Fibroblast of skin of left biceps (primary cell): ENCODE measurements at regions not wholly inside any gene's neighbourhood (a gene's known extent, or its start where the extent isn't known, plus 50 kb on each side); places are given as distances from the start of the nearest gene placed in this dataset.
"Not testable (repeated sequence)": the region's sequence is repeated elsewhere in the genome, so short reads cannot be mapped to it uniquely, and the experiment has no call there.

Experiments
- DNase-seq, 2 experiments: peaks; one replicate each; pipeline ENCODE4 v3.0.0-alpha.2; 2013; ENCODE audit warnings: low read depth in 2 of 2

- no peak for DNase-seq
These were observed 165.9 kb upstream of the CREB1 start for GRCh38 chr2:207363761-207364290.

DNA sequence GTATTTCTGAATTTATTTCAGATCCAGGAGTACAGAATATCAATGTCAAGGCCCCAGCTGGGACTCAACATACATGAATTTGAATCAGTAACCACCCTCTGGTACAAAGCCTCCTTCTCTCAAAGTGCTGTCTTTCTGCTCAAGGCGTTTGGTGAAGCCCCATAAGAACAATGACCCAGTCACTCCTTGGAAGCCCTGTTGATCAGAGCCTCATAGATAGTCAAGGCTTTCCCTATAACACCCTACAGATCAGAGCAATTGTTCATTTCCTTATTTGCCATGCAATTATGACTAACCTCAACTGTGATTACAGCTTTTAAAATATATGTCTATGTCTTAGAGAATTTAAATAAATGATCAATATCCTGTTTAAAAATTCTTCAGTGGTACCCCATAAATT, 159.1 kb upstream of the CREB1 start:
- DNase-seq: no peak

DNA sequence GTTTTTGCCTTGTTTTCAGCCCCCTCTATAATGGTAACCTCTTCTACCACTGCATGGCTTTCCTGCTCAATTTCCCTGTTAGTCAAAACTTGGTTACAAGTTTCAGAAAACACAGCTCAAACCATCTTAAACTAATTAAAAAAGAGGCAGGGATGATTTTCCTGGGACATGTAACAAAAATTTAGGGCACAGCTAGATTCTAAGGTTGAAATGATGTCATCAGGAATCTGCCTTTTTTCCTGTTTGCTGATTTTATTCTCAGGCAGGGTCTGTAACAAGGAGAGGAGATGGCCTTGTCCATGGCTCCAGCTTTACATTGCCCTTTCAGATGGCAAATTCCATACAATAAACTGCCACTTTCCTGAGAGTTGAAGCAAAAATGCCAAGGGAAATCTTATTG, 157.9 kb upstream of the CREB1 start:
- no peak for DNase-seq

- DNase-seq: no peak
These were observed 157.3 kb upstream of the CREB1 start for GRCh38 chr2:207372483-207372882.

DNA sequence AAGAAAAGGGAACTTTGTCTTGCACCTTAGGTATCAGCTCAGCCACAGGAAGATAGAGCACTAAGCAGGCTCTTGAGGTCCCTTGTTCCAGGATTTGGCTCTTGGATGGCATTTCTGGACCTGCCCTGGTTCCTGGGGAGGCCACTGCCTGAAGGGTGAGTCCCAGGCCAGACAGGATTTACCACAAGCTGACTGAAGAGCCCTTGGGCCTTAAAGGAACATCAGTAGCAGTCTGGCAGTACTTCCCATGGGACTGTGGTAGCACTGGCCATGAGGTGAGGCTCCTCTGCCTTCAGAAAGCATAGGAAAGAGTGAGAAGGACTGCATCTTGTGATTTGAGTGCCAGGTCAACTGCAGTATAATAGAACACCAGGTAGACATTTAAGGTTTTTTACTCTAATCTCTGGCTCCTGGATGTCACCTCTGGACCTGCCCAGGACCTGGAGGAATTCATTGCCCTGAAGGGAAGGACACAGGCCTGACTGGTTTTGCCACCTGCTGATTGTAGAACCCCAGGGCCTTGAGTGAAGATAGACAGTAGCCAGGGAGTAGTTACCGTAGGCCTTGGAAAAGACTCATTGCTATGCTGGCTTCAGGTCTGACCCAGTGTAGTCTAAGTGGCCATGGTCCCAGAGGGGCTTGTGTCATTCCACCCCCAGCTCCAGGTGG, 154.4 kb upstream of the CREB1 start:
- DNase-seq: no peak

- DNase-seq: not testable (repeated sequence)
These were observed 151.1 kb upstream of the CREB1 start for GRCh38 chr2:207378620-207379019.

GRCh38 chr2:207385076-207385475, 144.7 kb upstream of the CREB1 start:
- no peak for DNase-seq

GRCh38 chr2:207385903-207386302, 143.9 kb upstream of the CREB1 start:
- DNase-seq: peak in 1 of 2 experiments; percentile 48

DNA sequence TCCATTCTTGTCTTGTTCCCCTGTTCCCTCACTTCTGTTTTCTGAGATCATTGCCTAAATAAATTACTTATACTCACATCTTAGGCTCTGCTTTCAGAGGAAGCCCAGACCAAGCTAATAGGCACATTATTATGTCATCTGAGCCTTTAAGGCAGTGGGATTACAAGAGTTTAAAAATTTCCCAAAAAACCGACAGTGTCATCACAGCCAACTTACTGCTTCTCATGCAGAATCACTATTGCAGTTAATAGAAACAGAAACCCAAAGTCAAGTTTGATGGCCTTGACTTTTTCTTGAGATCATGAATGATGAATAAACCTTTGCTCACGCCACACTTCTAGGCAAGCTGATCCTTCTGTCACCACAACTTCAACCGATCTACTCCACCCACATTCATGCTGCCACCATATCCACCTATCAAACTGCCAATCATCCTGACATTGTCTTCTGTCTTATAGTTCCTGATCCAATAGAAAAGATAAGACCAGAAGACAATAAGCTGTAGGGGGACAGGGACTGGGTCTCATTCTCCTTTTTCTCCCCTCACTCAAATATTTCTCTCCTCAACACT, 142.7 kb upstream of the CREB1 start:
- DNase-seq: no peak

DNA sequence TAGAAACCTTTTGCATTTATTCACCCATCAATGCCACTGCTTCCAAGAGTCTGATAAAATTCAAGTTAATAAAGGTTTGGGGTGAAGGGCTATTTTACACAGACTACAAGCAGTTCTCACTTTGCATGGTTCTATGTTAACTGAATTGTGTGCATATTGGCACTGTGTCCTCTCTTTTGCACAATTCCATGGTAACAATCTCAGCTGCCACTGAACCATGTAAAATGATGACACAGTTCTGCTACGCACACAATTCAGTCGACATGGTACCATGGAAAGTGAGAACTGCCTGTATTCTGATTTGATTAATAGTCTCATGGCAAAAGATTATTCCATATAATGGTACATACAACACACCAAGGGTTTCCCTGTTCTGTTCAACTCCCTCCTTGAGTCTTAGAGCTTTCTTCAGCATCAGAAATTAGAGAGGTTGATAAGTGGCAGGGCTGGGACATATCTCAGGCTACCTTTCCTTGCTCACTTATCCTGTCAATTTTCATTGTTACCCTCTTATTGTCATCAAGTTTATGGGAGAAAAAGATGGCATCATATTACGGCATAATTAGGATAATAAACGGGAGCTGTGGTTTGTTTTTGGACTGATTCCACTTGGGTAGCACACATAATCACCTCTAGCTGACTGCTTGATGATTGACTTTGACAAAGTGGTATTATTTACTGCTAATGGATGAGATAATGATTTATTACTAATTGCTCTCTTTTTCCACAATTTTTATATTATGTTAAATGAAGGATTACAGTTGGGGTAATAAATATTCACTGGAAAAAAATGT, 139.3 kb upstream of the CREB1 start:
- no peak for DNase-seq

DNA sequence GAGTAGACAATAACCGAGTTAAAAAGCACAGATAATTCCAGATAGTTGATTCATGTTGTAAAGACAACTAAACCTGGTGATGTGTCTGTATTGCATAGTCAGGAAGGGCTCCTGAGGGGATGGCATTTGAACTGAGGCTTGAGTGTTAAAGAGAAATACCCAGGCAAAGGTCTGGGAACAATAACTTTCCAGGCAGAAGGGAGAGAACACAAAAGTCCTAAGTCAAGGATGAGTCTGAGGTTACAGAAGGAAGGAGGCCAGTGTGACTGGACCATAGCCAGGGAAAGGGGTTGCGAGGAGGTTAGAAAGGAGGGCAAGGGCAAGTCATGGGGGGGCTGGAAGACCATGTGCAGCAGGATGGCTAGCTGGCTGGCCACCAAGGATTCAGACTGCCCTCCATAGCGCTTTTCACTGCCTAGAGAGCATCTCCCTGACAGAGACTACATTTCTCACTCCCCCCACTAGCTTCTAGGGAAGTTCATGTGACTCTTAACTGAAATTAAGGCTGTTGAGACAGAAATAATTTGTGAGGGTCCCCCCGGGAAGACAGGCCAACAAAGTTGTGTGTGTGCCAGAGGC, 135.5 kb upstream of the CREB1 start:
- no peak for DNase-seq

DNA sequence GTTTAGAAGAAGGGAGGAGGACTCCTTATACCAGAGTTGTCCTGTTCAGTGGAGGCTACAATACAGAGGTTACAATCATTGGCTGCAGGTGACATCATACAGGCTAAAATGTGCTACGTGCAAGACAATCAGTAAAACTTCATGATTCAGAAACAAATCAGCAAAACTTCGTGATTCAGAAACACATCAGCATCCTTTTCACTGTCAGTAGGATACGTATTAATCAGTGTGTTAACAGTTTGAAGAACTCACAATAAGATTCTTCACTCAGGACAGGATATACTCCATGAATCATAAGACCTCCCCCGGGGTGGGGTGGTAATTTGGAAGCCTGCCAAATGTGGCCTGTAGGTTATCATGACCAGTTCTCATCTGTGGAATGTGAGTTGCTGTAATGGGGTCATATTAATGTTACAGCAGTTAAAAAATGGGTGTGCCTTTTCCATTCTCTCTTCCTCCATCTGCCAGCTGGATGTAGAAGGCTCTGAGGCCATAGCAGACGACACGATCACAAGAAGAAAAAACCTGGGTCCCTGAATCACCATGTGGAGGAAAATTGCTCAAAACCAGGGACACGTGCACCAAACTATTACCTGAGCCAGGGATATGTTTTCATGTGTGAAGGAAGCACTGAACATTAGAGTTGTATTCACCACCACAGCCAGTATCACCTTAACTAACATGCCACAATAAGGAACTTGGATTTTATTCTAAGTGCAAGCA, 134.8 kb upstream of the CREB1 start:
- peak; percentile 98 to 99 for DNase-seq

GRCh38 chr2:207395535-207396251, 134.1 kb upstream of the CREB1 start:
- no peak for DNase-seq

DNA sequence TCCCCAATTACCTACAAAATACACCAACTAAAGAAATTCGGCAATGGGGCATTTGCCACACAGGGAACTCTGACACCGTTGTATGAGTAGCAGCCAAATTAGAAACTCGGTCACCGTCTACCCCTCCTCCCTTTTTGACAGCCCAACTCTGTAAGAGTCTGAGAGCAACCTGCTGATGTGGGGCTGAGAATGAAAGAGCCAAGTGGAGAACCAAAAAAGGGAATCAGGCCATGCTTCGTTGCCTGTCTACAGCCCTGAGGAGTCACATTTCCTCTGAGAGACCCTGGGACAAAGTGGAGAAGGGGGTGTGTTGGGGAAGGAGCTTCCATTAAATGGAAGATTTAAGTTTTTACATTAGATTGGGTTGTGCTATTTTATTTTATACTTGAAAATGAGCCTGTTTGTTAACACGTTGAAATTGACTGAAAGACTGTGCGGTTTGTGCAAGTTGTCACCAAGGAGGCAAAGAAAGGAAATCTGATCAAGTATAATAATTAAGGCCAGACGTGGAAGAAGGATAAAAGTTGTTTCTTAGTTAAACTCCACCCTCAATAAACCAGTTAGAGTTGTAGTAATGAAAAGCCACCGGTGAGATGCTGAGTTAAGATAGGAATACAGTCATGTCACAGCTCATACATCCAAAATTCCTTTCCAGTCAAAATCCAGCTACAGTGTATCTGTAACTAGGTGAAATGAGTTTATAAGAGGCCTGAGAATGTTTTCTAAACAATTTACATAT, 131.7 kb upstream of the CREB1 start:
- no peak for DNase-seq

DNA sequence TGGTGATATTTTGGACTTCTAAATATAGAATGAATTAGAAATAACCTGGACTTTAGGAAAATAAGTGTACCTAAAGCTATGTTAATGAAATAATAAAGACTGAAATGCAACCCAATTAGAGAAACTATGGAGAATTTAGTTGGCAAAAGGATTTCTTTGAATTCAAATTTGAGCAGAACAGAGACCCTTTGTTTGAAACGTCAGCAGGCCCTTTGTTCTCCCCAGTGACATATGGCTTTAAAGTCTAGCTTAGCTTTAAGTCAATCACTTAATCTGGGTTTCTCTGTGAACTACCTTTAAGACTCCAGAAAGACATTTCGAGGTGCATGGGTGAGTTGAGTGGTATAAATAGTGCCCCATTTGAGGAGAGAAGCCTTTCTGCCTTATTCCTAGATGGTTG, 130.5 kb upstream of the CREB1 start:
- no peak for DNase-seq

GRCh38 chr2:207401338-207401737, 128.4 kb upstream of the CREB1 start:
- no peak for DNase-seq

DNA sequence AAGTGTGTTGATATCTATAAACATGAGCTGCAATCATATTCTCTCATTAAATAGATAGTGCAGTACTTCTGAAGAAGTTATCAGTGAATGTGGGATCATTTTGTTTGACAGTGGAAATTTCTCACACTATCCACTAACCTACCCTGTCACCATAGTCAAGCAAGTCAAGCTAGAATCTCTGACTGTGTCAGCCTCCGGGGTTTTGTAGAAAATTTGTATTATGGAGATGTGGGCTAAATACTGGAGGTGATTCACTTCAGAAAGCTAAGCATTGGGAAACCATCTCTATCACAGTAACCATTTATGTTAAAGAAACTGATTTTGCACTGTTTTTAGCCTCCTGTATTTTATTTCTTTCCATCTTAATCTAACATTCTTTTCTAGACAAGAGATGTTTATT, 126.6 kb upstream of the CREB1 start:
- no peak for DNase-seq

- no peak for DNase-seq
These were observed 125.8 kb upstream of the CREB1 start for GRCh38 chr2:207403950-207404349.

- no peak for DNase-seq
These were observed 124.6 kb upstream of the CREB1 start for GRCh38 chr2:207405150-207405549.

- DNase-seq: no peak
These were observed 121.5 kb upstream of the CREB1 start for GRCh38 chr2:207408086-207408794.
